Panc1 (cell line): ENCODE measurements at regions not wholly inside any gene's neighbourhood (a gene's known extent, or its start where the extent isn't known, plus 50 kb on each side); places are given as distances from the start of the nearest gene placed in this dataset.

Experiments
- ATAC-seq: fragments of 200-7000 bp; cut with Tn5 transposase; 2 replicates; pipeline ENCODE4 v1.9.1; 2020; ENCODE audit warnings: mild to moderate bottlenecking, moderate library complexity
- BruUV-seq: library from RNA; stranded (reverse); fragments of 400-500 nt; replicated peaks from 2 replicates; lab custom pipeline; 2021; lab: Mats Ljungman, UMichigan
- CTCF ChIA-PET: fragments of 300-600 bp; sonication (Branson Sonifier 250); formaldehyde crosslinking; loops from one replicate; lab custom pipeline; 2022; ENCODE audit warnings: antibody characterized with exemption; lab: Charles Lee
- POLR2A ChIA-PET: fragments of 300-600 bp; sonication (Branson Sonifier 250); formaldehyde crosslinking; loops from one replicate; lab custom pipeline; 2022; ENCODE audit warnings: antibody characterized with exemption; lab: Charles Lee
- DNase-seq: peaks from one replicate; pipeline ENCODE4 v3.0.0-alpha.2; 2010; ENCODE audit warnings: low read depth, low spot score
- H3K27ac ChIP-seq: 2 replicates; pipeline ENCODE4 v1.5.1; 2011; ENCODE audit warnings: mild to moderate bottlenecking, low read length, inconsistent platforms
- H3K27me3 ChIP-seq: fragments of 200-500 bp; sonication (Bioruptor generic); 2 replicates; pipeline ENCODE4 v1.6.0; 2014; ENCODE audit warnings: low read length, inconsistent platforms; ENCODE audit not compliant: control insufficient read depth, insufficient read depth
- H3K36me3 ChIP-seq: fragments of 200-500 bp; sonication (Bioruptor generic); 2 replicates; pipeline ENCODE4 v1.5.1; 2014; ENCODE audit warnings: inconsistent platforms, mild to moderate bottlenecking, low read length, moderate library complexity; ENCODE audit not compliant: control insufficient read depth, insufficient read depth
- H3K4me1 ChIP-seq: 2 replicates; pipeline ENCODE4 v1.5.1; 2011; ENCODE audit warnings: inconsistent platforms, mild to moderate bottlenecking, low read length, moderate library complexity; ENCODE audit not compliant: control insufficient read depth, insufficient read depth
- H3K4me3 ChIP-seq, 2 experiments: 2 replicates each; pipeline ENCODE4 v1.5.1; 2011 to 2012; ENCODE audit warnings: low read depth in 2 of 2, low read length in 2 of 2, mild to moderate bottlenecking in 2 of 2, inconsistent platforms in 1 of 2, moderate library complexity in 1 of 2
- H3K9me3 ChIP-seq: fragments of 200-500 bp; sonication (Bioruptor generic); 2 replicates; pipeline ENCODE4 v1.5.1; 2014; ENCODE audit warnings: low read depth, mild to moderate bottlenecking, inconsistent platforms, low read length, moderate library complexity; ENCODE audit not compliant: control insufficient read depth, insufficient read depth
- CTCF ChIP-seq: fragments of 450-650 bp; IDR thresholded peaks from 2 replicates; pipeline ENCODE4 v1.5.1; 2017; ENCODE audit warnings: mild to moderate bottlenecking
- POLR2AphosphoS5 ChIP-seq: IDR thresholded peaks from 2 replicates; pipeline ENCODE4 v1.6.1; 2012; ENCODE audit warnings: mild to moderate bottlenecking, low read depth, low read length, moderate library complexity
- REST ChIP-seq, 2 experiments: IDR thresholded peaks; 2 replicates each; pipeline ENCODE4 v1.6.1; 2011 to 2012; ENCODE audit warnings: low read depth in 2 of 2, control low read depth in 1 of 2, low read length in 1 of 2, mild to moderate bottlenecking in 1 of 2, moderate library complexity in 1 of 2; ENCODE audit not compliant: insufficient read depth in 1 of 2
- SIN3A ChIP-seq: IDR thresholded peaks from 2 replicates; pipeline ENCODE4 v1.6.1; 2012; ENCODE audit warnings: low read depth, mild to moderate bottlenecking, low read length, moderate library complexity, borderline replicate concordance; ENCODE audit not compliant: insufficient read depth
- TCF7L2 ChIP-seq: IDR thresholded peaks from 2 replicates; pipeline ENCODE4 v1.6.1; 2011; ENCODE audit warnings: mild to moderate bottlenecking, low read depth, low read length, inconsistent platforms
- in situ Hi-C: cut with HindIII; loops from 2 replicates; pipeline ENCODE4 v1.10.0; 2016; ENCODE audit warnings: low sequenced_read_pairs, low pct_unique_long_range_greater_than_20kb
- intact Hi-C: fragments of 100-400 bp; cut with micrococcal nuclease; formaldehyde crosslinking; loops from one replicate; pipeline ENCODE4 v1.10.0; 2022; ENCODE audit not compliant: unreplicated experiment

GRCh38 chr7:69426705-69427104, 171.6 kb upstream of the AUTS2 start:
- H3K4me1 ChIP-seq = no peaks in the 10 kb centered on the region
- ChIA-PET CTCF (no interaction called here), POLR2A (no interaction called here)
- no peaks in the 10 kb centered on the region for H3K27me3 ChIP-seq
- H3K27ac ChIP-seq = no peak overlapping the region
- intact Hi-C loops (no loop called here), in situ Hi-C loops (no loop called here)
- no peaks in the 10 kb centered on the region for H3K36me3 ChIP-seq
- ATAC-seq (no peak), DNase-seq (no peak)
- TF ChIP-seq TCF7L2 (no peak), POLR2AphosphoS5 (no peak), CTCF (no peak)
- BruUV-seq = no TSS peak
- no peak overlapping the region for H3K4me3 ChIP-seq
- H3K9me3 ChIP-seq = no peaks in the 10 kb centered on the region

- TF ChIP-seq TCF7L2 (no peak), SIN3A (no peak), REST (IDR thresholded peaks at IDR 0.05; ENCODE audit: insufficient read depth in 1 of 2, low read depth in 2 of 2, low read length in 1 of 2) (no peak), CTCF (no peak), POLR2AphosphoS5 (no peak)
- ATAC-seq = no peak
- ChIA-PET POLR2A (interaction anchor here (0.6 kb wide), 1 partner anchor 81 kb away, joined by 4 read pairs; no protein-coding TSS in a partner anchor), CTCF (no interaction called here)
- no peaks in the 10 kb centered on the region for H3K36me3 ChIP-seq
- in situ Hi-C loops = no loop called here
- H3K9me3 ChIP-seq = no peaks in the 10 kb centered on the region
- no peak for DNase-seq
- no peak overlapping the region for H3K27ac ChIP-seq
- no peak overlapping the region for H3K4me3 ChIP-seq
- H3K4me1 ChIP-seq = no peaks in the 10 kb centered on the region
- intact Hi-C loops = no loop called here
- no peaks in the 10 kb centered on the region for H3K27me3 ChIP-seq
- no TSS peak for BruUV-seq
These were observed 170.2 kb upstream of the AUTS2 start for GRCh38 chr7:69428089-69428488.

GRCh38 chr7:69429911-69430383, 168.3 kb upstream of the AUTS2 start:
- no TSS peak for BruUV-seq
- ChIA-PET CTCF (no interaction called here), POLR2A (no interaction called here)
- DNase-seq (no peak), ATAC-seq (no peak)
- TF ChIP-seq POLR2AphosphoS5 (no peak), SIN3A (no peak), CTCF (no peak), REST (IDR thresholded peaks at IDR 0.05; ENCODE audit: insufficient read depth in 1 of 2, low read depth in 2 of 2, low read length in 1 of 2) (no peak), TCF7L2 (no peak)
- H3K27me3 ChIP-seq = no peaks in the 10 kb centered on the region
- H3K9me3 ChIP-seq = no peaks in the 10 kb centered on the region
- H3K4me3 ChIP-seq = no peak overlapping the region
- H3K27ac ChIP-seq = no peak overlapping the region
- intact Hi-C loops = no loop called here
- in situ Hi-C loops = no loop called here
- H3K36me3 ChIP-seq = no peaks in the 10 kb centered on the region
- H3K4me1 ChIP-seq = no peaks in the 10 kb centered on the region
